ENCODE measurements at regions not wholly inside any gene's neighbourhood (a gene's known extent, or its start where the extent isn't known, plus 50 kb on each side); places are given as distances from the start of the nearest gene placed in this dataset.

DNA sequence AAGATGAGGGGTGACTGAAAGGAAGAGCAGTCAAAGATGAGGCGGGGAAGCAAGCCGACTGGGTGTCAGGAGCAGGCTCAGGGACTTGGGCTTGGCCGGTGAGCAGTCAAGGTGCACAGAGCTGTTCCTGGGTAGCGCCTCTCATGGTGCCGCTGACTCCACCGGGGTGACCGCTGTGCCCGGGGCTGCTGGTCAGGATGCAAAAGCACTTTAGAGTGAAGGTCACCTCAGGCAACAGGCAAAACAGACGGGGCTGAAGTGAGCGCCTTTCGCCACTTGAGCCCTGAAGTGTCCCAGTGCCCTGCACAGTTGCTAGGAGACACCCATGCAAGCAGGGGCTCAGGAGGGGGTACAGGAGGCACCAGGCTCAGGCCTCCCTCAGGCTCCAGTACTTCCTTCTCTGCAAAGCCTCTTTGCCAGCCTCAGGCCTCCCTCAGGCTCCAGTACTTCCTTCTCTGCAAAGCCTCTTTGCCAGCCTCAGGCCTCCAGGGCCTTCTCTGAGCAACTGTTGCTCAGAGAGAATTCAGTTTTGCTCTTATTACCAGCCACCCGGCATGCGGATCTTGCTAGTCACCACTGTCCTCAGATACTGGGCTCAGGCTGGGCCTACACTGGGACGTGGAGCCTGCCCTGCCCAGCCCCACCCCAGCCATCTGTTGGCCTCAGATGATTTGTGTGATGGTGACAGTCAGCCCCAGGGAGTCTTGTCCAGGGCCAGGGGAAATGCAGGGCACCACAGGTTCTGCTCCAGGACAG lies 99.7 kb upstream of the IRF2BP2 start:
- H4K20me1 ChIP-seq (replicated peaks; ENCODE audit: control insufficient read depth, insufficient read depth, low read length) = no peaks in the 10 kb centered on the region
- DNase-seq (ENCODE audit: extremely low read depth in 1 of 4, low spot score in 3 of 4) (peak in 1 of 4 experiments; percentile 44), ATAC-seq (peak; percentile 77), FAIRE-seq (no peak)
- H3K9ac ChIP-seq (ENCODE audit: insufficient read depth in 1 of 2, low read depth in 2 of 2, low read length in 2 of 2) = peak overlapping the region in 1 of 2 experiments; percentile 61; a peak in 2 of 4 replicates
- H3K4me2 ChIP-seq (ENCODE audit: insufficient read depth, low read length) = no peak overlapping the region; the same call in 1 of the 2 replicates
- no peak overlapping the region for H3K4me3 ChIP-seq
- BruUV-seq (replicated peaks) = no TSS peak
- H3K36me3 ChIP-seq (ENCODE audit: control insufficient read depth, insufficient read depth, low read length) = no peaks in the 10 kb centered on the region
- in situ Hi-C loops (cut with MboI) = no loop called here
- ChIA-PET CTCF (ENCODE audit: low intra/inter-chr PET ratio) (no interaction called here), POLR2A (interaction anchor here (1.0 kb wide), 1 partner anchor 14 kb away, joined by 3 read pairs; no protein-coding TSS in a partner anchor)
- WGBS (ENCODE audit: insufficient coverage, low coverage, missing lambda C conversion rate) = 79% methylated on average over 14 of the region's 14 CpGs
- no peaks in the 10 kb centered on the region for H3K27me3 ChIP-seq (ENCODE audit: control insufficient read depth in 2 of 2, insufficient read depth in 2 of 2, low read length in 2 of 2)
- H3K9me1 ChIP-seq (ENCODE audit: control insufficient read depth, insufficient read depth, low read length) = peaks cover 3% of the 10 kb centered on the region
- intact Hi-C loops (cut with micrococcal nuclease) = no loop called here
- H3K27ac ChIP-seq (ENCODE audit: extremely low read depth, low read depth, low read length) = no peak overlapping the region
- H3K9me3 ChIP-seq (replicated peaks; ENCODE audit: control insufficient read depth, insufficient read depth, low read depth, low read length) = no peaks in the 10 kb centered on the region
- H2AFZ ChIP-seq (ENCODE audit: low read depth, low read length) = peak overlapping the region; percentile 70
- H3K4me1 ChIP-seq (replicated peaks in 1 of 2; ENCODE audit: control insufficient read depth in 2 of 2, insufficient read depth in 2 of 2, low read length in 2 of 2) = peaks cover 15 to 17% of the 10 kb centered on the region in 2 experiments
- H3K79me2 ChIP-seq (ENCODE audit: control insufficient read depth, insufficient read depth, low read length) = no peaks in the 10 kb centered on the region
- TF ChIP-seq NR4A1 (CRISPR knock-in tag; IDR thresholded peaks at IDR 0.05) = no peak
- 0 out of 2 replicates have a peak, but pooled peaks have one; percentile 36 for TF ChIP-seq NR4A1 (tag; IDR thresholded peaks at IDR 0.05)
- TF ChIP-seq ZNF431 (CRISPR knock-in tag; IDR thresholded peaks at IDR 0.05) = no peak
- TF ChIP-seq NFIC (IDR thresholded peaks at IDR 0.05) = no peak
- TF ChIP-seq CUX1 (CRISPR knock-in tag; IDR thresholded peaks at IDR 0.05) = no peak
- TF ChIP-seq MNT (conservative IDR thresholded peaks at IDR 0.05) = no peak
- peak; percentile 83 for TF ChIP-seq MEIS2 (IDR thresholded peaks at IDR 0.05; ENCODE audit: partially characterized antibody)
- no peak for TF ChIP-seq PBX2 (CRISPR knock-in tag; IDR thresholded peaks at IDR 0.05; ENCODE audit: low read depth)
- TF ChIP-seq PBX2 (tag; conservative IDR thresholded peaks at IDR 0.05; ENCODE audit: low read depth) = peak; percentile 91
- 0 out of 2 replicates have a peak, but pooled peaks have one; percentile 50 for TF ChIP-seq ZNF175 (CRISPR knock-in tag; IDR thresholded peaks at IDR 0.05; ENCODE audit: low read depth)
- 0 out of 2 replicates have a peak, but pooled peaks have one; percentile 53 for TF ChIP-seq ELF4 (CRISPR knock-in tag; IDR thresholded peaks at IDR 0.05)
- no peak for TF ChIP-seq ZNF668 (CRISPR knock-in tag; IDR thresholded peaks at IDR 0.05)

All from K562 (cell line).